GM23338 (cell line): ENCODE measurements at regions not wholly inside any gene's neighbourhood (a gene's known extent, or its start where the extent isn't known, plus 50 kb on each side); places are given as distances from the start of the nearest gene placed in this dataset.
A peak's percentile ranks its signal among the peaks of the same experiment; 100 is the strongest.

Source experiments
- ATAC-seq: fragments of 200-7000 bp; cut with Tn5 transposase; 3 replicates; pipeline ENCODE4 v1.9.1; 2020
- DNase-seq: peaks from one replicate; pipeline ENCODE4 v3.0.0-alpha.2; 2015; ENCODE audit warnings: low spot score
- H2AFZ ChIP-seq: fragments of 200-600 bp; sonication (generic); 2 replicates; pipeline ENCODE4 v1.8.0; 2016; ENCODE audit warnings: antibody characterized with exemption, mild to moderate bottlenecking, moderate library complexity
- H3F3A ChIP-seq: fragments of 200-600 bp; sonication (generic); replicated peaks from 2 replicates; pipeline ENCODE4 v1.8.0; 2017; ENCODE audit warnings: antibody characterized with exemption, mixed run types, low read depth
- H3K27ac ChIP-seq: fragments of 200-600 bp; sonication (generic); 2 replicates; pipeline ENCODE4 v1.6.1; 2016; ENCODE audit warnings: low read depth
- H3K27me3 ChIP-seq: fragments of 200-600 bp; sonication (generic); 2 replicates; pipeline ENCODE4 v1.8.0; 2016; ENCODE audit warnings: mild to moderate bottlenecking, mixed run types, moderate library complexity; ENCODE audit not compliant: insufficient read depth
- H3K36me3 ChIP-seq: fragments of 200-600 bp; sonication (generic); 2 replicates; pipeline ENCODE4 v1.8.0; 2016; ENCODE audit warnings: mild to moderate bottlenecking; ENCODE audit not compliant: insufficient read depth
- H3K4me1 ChIP-seq: fragments of 200-600 bp; sonication (generic); 2 replicates; pipeline ENCODE4 v1.8.0; 2016; ENCODE audit warnings: mild to moderate bottlenecking, moderate library complexity; ENCODE audit not compliant: insufficient read depth
- H3K4me2 ChIP-seq: fragments of 200-600 bp; sonication (generic); 2 replicates; pipeline ENCODE4 v1.7.1; 2017; ENCODE audit warnings: mixed run types
- H3K4me3 ChIP-seq: fragments of 200-600 bp; sonication (generic); 2 replicates; pipeline ENCODE4 v1.6.1; 2016; ENCODE audit warnings: mixed run types
- H3K79me2 ChIP-seq: fragments of 200-600 bp; sonication (generic); replicated peaks from 2 replicates; pipeline ENCODE4 v1.8.0; 2017; ENCODE audit warnings: mild to moderate bottlenecking; ENCODE audit not compliant: insufficient read depth
- H3K9me2 ChIP-seq: fragments of 200-600 bp; sonication (generic); 2 replicates; pipeline ENCODE4 v1.8.0; 2017; ENCODE audit not compliant: insufficient read depth
- H4K20me1 ChIP-seq: fragments of 200-600 bp; sonication (generic); replicated peaks from 2 replicates; pipeline ENCODE4 v1.8.0; 2017; ENCODE audit warnings: mild to moderate bottlenecking; ENCODE audit not compliant: insufficient read depth
- H3K27ac Mint-ChIP-seq: 2 replicates; pipeline ENCODE4 v1.8.0; 2020; ENCODE audit warnings: inconsistent platforms, mild to moderate bottlenecking, moderate library complexity, mixed read lengths
- H3K27me3 Mint-ChIP-seq: 3 replicates; pipeline ENCODE4 v1.8.0; 2022; ENCODE audit warnings: low read depth, mild to moderate bottlenecking, moderate library complexity, mixed read lengths, inconsistent platforms; ENCODE audit not compliant: insufficient read depth, poor library complexity
- H3K36me3 Mint-ChIP-seq: 3 replicates; pipeline ENCODE4 v1.8.0; 2021; ENCODE audit warnings: low read depth, mild to moderate bottlenecking, inconsistent platforms, moderate library complexity, mixed read lengths
- H3K4me1 Mint-ChIP-seq: 3 replicates; pipeline ENCODE4 v1.8.0; 2020; ENCODE audit warnings: mild to moderate bottlenecking, inconsistent platforms, mixed read lengths
- H3K4me3 Mint-ChIP-seq: 3 replicates; pipeline ENCODE4 v1.8.0; 2021; ENCODE audit warnings: moderate library complexity, mild to moderate bottlenecking, inconsistent platforms, mixed read lengths
- H3K9me3 Mint-ChIP-seq: 3 replicates; pipeline ENCODE4 v1.8.0; 2020; ENCODE audit warnings: moderate library complexity, mild to moderate bottlenecking, inconsistent platforms, mixed read lengths
- CREB1 ChIP-seq: fragments of 250-450 bp; sonication (Bioruptor Pico); IDR thresholded peaks from 2 replicates; pipeline ENCODE4 v1.5.0; 2020; ENCODE audit warnings: low read depth, mild to moderate bottlenecking, moderate library complexity
- EZH2 ChIP-seq: fragments of 200-600 bp; sonication (generic); IDR thresholded peaks from one replicate; pipeline ENCODE4 v1.8.0; 2017; ENCODE audit warnings: antibody characterized with exemption, mild to moderate bottlenecking, low read depth; ENCODE audit not compliant: unreplicated experiment
- NANOG ChIP-seq: IDR thresholded peaks from 2 replicates; pipeline ENCODE4 v1.6.1; 2016; ENCODE audit warnings: antibody characterized with exemption, borderline replicate concordance
- POLR2AphosphoS5 ChIP-seq: IDR thresholded peaks from 2 replicates; pipeline ENCODE4 v1.6.1; 2016; ENCODE audit warnings: antibody characterized with exemption, low read depth
- STAT1 ChIP-seq: IDR thresholded peaks from one replicate; pipeline ENCODE4 v1.6.1; 2016; ENCODE audit warnings: antibody characterized with exemption; ENCODE audit not compliant: unreplicated experiment
- ZNF114 ChIP-seq: fragments of 250-450 bp; sonication (Bioruptor Pico); IDR thresholded peaks from 2 replicates; pipeline ENCODE4 v1.5.0; 2020; ENCODE audit warnings: mild to moderate bottlenecking, moderate library complexity
- ZNF331 ChIP-seq: fragments of 250-450 bp; sonication (Bioruptor Pico); IDR thresholded peaks from 2 replicates; pipeline ENCODE4 v1.5.0; 2020; ENCODE audit warnings: low read depth, mild to moderate bottlenecking, moderate library complexity
- TF ChIP-seq, protein P1 (sequence below): IDR thresholded peaks from 2 replicates; pipeline ENCODE4 v1.6.1; 2016; ENCODE audit warnings: antibody characterized with exemption
- TF ChIP-seq, protein P2 (sequence below): IDR thresholded peaks from one replicate; pipeline ENCODE4 v1.6.1; 2018; ENCODE audit warnings: antibody characterized with exemption; ENCODE audit not compliant: unreplicated experiment
- TF ChIP-seq, protein P3 (sequence below), 2 experiments: fragments of 200-600 bp in 1 of 2; sonication (generic) in 1 of 2; conservative IDR thresholded peaks; 2 replicates each; pipeline versions ENCODE4 v1.5.1 to v1.6.1; 2016 to 2017; ENCODE audit warnings: antibody characterized with exemption in 2 of 2, low read depth in 2 of 2, mild to moderate bottlenecking in 2 of 2, moderate library complexity in 1 of 2

DNA sequence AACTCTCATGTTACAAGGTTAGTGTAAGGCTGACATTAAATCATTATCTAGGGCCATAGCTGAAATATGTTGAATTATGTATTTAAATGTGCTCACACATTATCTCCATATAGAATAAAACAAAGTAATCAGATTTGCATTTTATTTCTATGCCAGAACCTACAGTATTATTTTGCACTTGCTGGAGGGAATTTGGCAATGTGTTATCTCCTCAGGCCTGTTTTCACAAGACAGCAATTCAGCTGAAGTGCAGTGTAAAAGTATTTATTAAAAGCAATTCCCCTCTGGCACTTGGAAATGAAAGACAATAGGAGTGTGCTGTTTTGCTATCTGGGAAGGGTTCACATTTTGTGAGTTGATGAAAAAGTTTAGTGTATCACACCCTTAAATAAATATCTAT is 276.3 kb downstream of the DNAJB9 start (continued):
- TF ChIP-seq, protein P1, sequence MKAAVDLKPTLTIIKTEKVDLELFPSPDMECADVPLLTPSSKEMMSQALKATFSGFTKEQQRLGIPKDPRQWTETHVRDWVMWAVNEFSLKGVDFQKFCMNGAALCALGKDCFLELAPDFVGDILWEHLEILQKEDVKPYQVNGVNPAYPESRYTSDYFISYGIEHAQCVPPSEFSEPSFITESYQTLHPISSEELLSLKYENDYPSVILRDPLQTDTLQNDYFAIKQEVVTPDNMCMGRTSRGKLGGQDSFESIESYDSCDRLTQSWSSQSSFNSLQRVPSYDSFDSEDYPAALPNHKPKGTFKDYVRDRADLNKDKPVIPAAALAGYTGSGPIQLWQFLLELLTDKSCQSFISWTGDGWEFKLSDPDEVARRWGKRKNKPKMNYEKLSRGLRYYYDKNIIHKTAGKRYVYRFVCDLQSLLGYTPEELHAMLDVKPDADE: no peak
- no peak for TF ChIP-seq NANOG
- TF ChIP-seq STAT1: no peak
- TF ChIP-seq POLR2AphosphoS5: no peak
- TF ChIP-seq, protein P2, sequence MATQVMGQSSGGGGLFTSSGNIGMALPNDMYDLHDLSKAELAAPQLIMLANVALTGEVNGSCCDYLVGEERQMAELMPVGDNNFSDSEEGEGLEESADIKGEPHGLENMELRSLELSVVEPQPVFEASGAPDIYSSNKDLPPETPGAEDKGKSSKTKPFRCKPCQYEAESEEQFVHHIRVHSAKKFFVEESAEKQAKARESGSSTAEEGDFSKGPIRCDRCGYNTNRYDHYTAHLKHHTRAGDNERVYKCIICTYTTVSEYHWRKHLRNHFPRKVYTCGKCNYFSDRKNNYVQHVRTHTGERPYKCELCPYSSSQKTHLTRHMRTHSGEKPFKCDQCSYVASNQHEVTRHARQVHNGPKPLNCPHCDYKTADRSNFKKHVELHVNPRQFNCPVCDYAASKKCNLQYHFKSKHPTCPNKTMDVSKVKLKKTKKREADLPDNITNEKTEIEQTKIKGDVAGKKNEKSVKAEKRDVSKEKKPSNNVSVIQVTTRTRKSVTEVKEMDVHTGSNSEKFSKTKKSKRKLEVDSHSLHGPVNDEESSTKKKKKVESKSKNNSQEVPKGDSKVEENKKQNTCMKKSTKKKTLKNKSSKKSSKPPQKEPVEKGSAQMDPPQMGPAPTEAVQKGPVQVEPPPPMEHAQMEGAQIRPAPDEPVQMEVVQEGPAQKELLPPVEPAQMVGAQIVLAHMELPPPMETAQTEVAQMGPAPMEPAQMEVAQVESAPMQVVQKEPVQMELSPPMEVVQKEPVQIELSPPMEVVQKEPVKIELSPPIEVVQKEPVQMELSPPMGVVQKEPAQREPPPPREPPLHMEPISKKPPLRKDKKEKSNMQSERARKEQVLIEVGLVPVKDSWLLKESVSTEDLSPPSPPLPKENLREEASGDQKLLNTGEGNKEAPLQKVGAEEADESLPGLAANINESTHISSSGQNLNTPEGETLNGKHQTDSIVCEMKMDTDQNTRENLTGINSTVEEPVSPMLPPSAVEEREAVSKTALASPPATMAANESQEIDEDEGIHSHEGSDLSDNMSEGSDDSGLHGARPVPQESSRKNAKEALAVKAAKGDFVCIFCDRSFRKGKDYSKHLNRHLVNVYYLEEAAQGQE: no peak
- TF ChIP-seq ZNF114 (CRISPR knock-in tag): no peak
- TF ChIP-seq EZH2: no peak

GRCh38 chr7:108846471-108846870 is 276.8 kb downstream of the DNAJB9 start:
- H3K4me3 ChIP-seq: no peak overlapping the region
- H3K4me3 Mint-ChIP-seq: no peak overlapping the region
- H3K4me1 ChIP-seq: no peaks in the 10 kb centered on the region
- DNase-seq (no peak), ATAC-seq (no peak)
- no peaks in the 10 kb centered on the region for H3F3A ChIP-seq
- 0 out of 2 replicates have a peak, but pooled peaks cover 4% of the 10 kb centered on the region for H3K9me2 ChIP-seq
- H4K20me1 ChIP-seq: no peaks in the 10 kb centered on the region
- no peaks in the 10 kb centered on the region for H3K36me3 Mint-ChIP-seq
- H3K36me3 ChIP-seq: no peaks in the 10 kb centered on the region
- no peaks in the 10 kb centered on the region for H3K79me2 ChIP-seq
- H3K27ac ChIP-seq: no peak overlapping the region
- H3K27me3 ChIP-seq: no peaks in the 10 kb centered on the region
- H3K9me3 Mint-ChIP-seq: no peaks in the 10 kb centered on the region
- H3K4me1 Mint-ChIP-seq: peaks cover 7% of the 10 kb centered on the region; the same call in 2 of the 3 replicates
- H3K27ac Mint-ChIP-seq: no peak overlapping the region; the same call in 1 of the 2 replicates
- peak overlapping the region; percentile 70 for H2AFZ ChIP-seq
- no peak overlapping the region for H3K4me2 ChIP-seq
- H3K27me3 Mint-ChIP-seq: peaks cover 1% of the 10 kb centered on the region
- TF ChIP-seq, protein P1: no peak
- TF ChIP-seq POLR2AphosphoS5: no peak
- TF ChIP-seq ZNF114 (CRISPR knock-in tag): no peak
- TF ChIP-seq ZNF331 (CRISPR knock-in tag): no peak
- TF ChIP-seq, protein P3, sequence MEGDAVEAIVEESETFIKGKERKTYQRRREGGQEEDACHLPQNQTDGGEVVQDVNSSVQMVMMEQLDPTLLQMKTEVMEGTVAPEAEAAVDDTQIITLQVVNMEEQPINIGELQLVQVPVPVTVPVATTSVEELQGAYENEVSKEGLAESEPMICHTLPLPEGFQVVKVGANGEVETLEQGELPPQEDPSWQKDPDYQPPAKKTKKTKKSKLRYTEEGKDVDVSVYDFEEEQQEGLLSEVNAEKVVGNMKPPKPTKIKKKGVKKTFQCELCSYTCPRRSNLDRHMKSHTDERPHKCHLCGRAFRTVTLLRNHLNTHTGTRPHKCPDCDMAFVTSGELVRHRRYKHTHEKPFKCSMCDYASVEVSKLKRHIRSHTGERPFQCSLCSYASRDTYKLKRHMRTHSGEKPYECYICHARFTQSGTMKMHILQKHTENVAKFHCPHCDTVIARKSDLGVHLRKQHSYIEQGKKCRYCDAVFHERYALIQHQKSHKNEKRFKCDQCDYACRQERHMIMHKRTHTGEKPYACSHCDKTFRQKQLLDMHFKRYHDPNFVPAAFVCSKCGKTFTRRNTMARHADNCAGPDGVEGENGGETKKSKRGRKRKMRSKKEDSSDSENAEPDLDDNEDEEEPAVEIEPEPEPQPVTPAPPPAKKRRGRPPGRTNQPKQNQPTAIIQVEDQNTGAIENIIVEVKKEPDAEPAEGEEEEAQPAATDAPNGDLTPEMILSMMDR (conservative IDR thresholded peaks at IDR 0.05; ENCODE audit: low read depth in 2 of 2): no peak
- TF ChIP-seq, protein P2: no peak
- TF ChIP-seq CREB1 (CRISPR knock-in tag): no peak
